ENCODE measurements at regions not wholly inside any gene's neighbourhood (a gene's known extent, or its start where the extent isn't known, plus 50 kb on each side); places are given as distances from the start of the nearest gene placed in this dataset.

DNA sequence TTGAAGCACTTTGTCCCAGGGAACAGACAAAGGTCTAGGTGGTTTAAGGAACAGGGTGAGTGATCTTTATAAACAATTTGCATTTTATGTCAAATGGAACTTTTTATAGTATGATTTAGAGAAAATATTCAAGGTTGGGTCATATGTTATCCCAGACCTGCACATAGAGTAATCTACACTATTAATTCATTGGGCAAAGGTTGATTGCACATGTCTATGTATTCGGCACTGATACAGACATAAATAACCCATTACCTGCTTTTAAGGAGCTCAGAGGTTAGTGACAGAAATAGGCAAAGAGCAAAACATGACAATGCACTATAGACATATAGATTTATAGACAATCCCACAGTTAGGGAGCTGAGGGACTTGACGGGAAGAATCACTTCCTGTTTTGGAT, 141.5 kb upstream of the UBASH3B start:
- FAIRE-seq, result no peak
- Histone ChIP-seq H3K9me3 (ENCODE audit: insufficient read depth in 2 of 2, low read depth in 1 of 2, low read length in 1 of 2) (no peaks in the 10 kb centered on the region), H3K23ac (ENCODE audit: insufficient read length) (no peak overlapping the region), H4K5ac (ENCODE audit: insufficient read length, low read depth, low read length) (no peak overlapping the region), H3K79me2 (ENCODE audit: control insufficient read depth in 1 of 2, insufficient read depth in 2 of 2, low read length in 2 of 2) (no peaks in the 10 kb centered on the region), H3K4ac (replicated peaks; ENCODE audit: insufficient read length, low read depth, low read length) (no peak overlapping the region), H3K56ac (replicated peaks; ENCODE audit: insufficient read length, low read depth, low read length) (no peak overlapping the region), H4K8ac (ENCODE audit: extremely low read depth, insufficient read depth, low read length) (no peak overlapping the region), H2BK5ac (ENCODE audit: low read depth, low read length) (no peak overlapping the region), H3K23me2 (ENCODE audit: low read depth, low read length) (no peaks in the 10 kb centered on the region), H2AK5ac (ENCODE audit: low read depth, low read length) (no peak overlapping the region), H3K36me3 (ENCODE audit: control insufficient read depth in 2 of 4, insufficient read depth in 4 of 4, low read length in 3 of 4) (no peaks in the 10 kb centered on the region), H4K20me1 (replicated peaks in 1 of 2; ENCODE audit: control insufficient read depth in 1 of 2, insufficient read depth in 2 of 2, low read length in 2 of 2) (no peaks in the 10 kb centered on the region), H2BK20ac (ENCODE audit: low read length) (no peak overlapping the region), H3K9ac (replicated peaks in 1 of 4; ENCODE audit: extremely low read depth in 1 of 4, low read depth in 3 of 4, low read length in 3 of 4) (no peak overlapping the region), H3K4me1 (replicated peaks in 1 of 4; ENCODE audit: control insufficient read depth in 3 of 4, insufficient read depth in 4 of 4, low read length in 3 of 4) (no peaks in the 10 kb centered on the region), H2BK120ac (replicated peaks; ENCODE audit: low read depth, low read length) (no peak overlapping the region), H2BK15ac (ENCODE audit: low read length) (no peak overlapping the region), H3K79me1 (ENCODE audit: low read depth, low read length) (no peaks in the 10 kb centered on the region; the same call in 1 of the 2 replicates), H2AFZ (ENCODE audit: low read length) (no peak overlapping the region), H3K27me3 (replicated peaks in 1 of 4; ENCODE audit: control insufficient read depth in 3 of 4, extremely low read depth in 1 of 4, insufficient read depth in 3 of 4, low read length in 3 of 4) (no peaks in the 10 kb centered on the region), H3K27ac (ENCODE audit: low read depth, low read length) (no peak overlapping the region), H2BK12ac (ENCODE audit: low read depth, low read length) (no peak overlapping the region), H4K91ac (replicated peaks; ENCODE audit: insufficient read length, low read length) (no peak overlapping the region), H3K14ac (ENCODE audit: insufficient read length) (no peak overlapping the region), H3K18ac (ENCODE audit: extremely low read depth, low read length) (no peak overlapping the region), H3K4me2 (ENCODE audit: insufficient read depth in 1 of 2, low read depth in 2 of 2, low read length in 2 of 2) (no peak overlapping the region), H3K4me3 (ENCODE audit: extremely low read depth in 1 of 4, insufficient read depth in 2 of 4, low read depth in 3 of 4, low read length in 4 of 4) (no peak overlapping the region)
- CTCF ChIA-PET (ENCODE audit: partially characterized antibody), result interaction anchor here (1.0 to 1.4 kb wide), 2 partner anchors 68 to 859 kb away, joined by 3 to 4 read pairs; no protein-coding TSS in a partner anchor
- WGBS, 2 experiments (ENCODE audit: extremely low coverage in 1 of 2, insufficient coverage in 1 of 2, insufficient read length in 1 of 2, insufficient replicate concordance in 2 of 2, low coverage in 1 of 2, low lambda C conversion rate in 2 of 2, missing lambda C conversion rate in 1 of 2), result 92% methylated on average over 2 of the region's 2 CpGs; no CpG with 5 or more reads in 1 of the 2 experiments
- POLR2A ChIA-PET (ENCODE audit: partially characterized antibody), result no interaction called here
- no peak for DNase-seq (ENCODE audit: low read depth in 1 of 2, low spot score in 2 of 2)
- no peak for TF ChIP-seq ZNF274 (IDR thresholded peaks at IDR 0.05; ENCODE audit: borderline replicate concordance, extremely low read depth, low read length)
- no peak for TF ChIP-seq GABPA (IDR thresholded peaks at IDR 0.05; ENCODE audit: borderline replicate concordance, insufficient read depth, low read length)
- TF ChIP-seq, protein P1, sequence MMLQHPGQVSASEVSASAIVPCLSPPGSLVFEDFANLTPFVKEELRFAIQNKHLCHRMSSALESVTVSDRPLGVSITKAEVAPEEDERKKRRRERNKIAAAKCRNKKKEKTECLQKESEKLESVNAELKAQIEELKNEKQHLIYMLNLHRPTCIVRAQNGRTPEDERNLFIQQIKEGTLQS (IDR thresholded peaks at IDR 0.05; ENCODE audit: insufficient read depth, low read depth, low read length), result no peak

Data from H1 (cell line).